C4-2B (cell line): ENCODE measurements at regions not wholly inside any gene's neighbourhood (a gene's known extent, or its start where the extent isn't known, plus 50 kb on each side); places are given as distances from the start of the nearest gene placed in this dataset.

Experiments
- H3K27ac ChIP-seq: fragments of 450-650 bp; 2 replicates; pipeline ENCODE4 v1.5.1; 2017
- ZFX ChIP-seq: fragments of 450-650 bp; IDR thresholded peaks from 2 replicates; pipeline ENCODE4 v1.6.1; 2017
- TF ChIP-seq, protein P1 (sequence below): fragments of 450-650 bp; conservative IDR thresholded peaks from 2 replicates; pipeline ENCODE4 v1.5.1; 2017; ENCODE audit warnings: mild to moderate bottlenecking

DNA sequence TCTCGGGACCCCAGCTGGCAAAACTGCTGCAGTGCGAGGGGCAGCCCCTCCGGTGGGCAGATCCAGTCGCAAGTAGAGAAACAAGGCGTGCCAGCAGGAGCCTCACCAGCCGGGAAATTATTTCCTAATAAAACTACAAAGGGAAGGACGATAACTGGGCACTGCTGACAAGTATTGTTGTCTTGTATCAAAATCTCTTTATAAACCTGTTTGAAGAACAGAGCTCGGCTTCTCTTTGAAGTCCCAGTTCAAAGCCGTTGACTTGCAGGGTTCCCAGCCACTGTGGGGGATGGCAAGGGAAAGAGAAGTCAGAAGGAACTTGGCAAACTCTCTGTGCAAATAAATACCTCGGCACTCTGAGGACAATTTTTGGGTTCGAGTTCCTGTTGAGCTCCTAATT is 504.5 kb downstream of the CD83 start:
- peak overlapping the region; percentile 48 for H3K27ac ChIP-seq
- TF ChIP-seq ZFX, result no peak
- TF ChIP-seq, protein P1, sequence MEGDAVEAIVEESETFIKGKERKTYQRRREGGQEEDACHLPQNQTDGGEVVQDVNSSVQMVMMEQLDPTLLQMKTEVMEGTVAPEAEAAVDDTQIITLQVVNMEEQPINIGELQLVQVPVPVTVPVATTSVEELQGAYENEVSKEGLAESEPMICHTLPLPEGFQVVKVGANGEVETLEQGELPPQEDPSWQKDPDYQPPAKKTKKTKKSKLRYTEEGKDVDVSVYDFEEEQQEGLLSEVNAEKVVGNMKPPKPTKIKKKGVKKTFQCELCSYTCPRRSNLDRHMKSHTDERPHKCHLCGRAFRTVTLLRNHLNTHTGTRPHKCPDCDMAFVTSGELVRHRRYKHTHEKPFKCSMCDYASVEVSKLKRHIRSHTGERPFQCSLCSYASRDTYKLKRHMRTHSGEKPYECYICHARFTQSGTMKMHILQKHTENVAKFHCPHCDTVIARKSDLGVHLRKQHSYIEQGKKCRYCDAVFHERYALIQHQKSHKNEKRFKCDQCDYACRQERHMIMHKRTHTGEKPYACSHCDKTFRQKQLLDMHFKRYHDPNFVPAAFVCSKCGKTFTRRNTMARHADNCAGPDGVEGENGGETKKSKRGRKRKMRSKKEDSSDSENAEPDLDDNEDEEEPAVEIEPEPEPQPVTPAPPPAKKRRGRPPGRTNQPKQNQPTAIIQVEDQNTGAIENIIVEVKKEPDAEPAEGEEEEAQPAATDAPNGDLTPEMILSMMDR, result no peak

DNA sequence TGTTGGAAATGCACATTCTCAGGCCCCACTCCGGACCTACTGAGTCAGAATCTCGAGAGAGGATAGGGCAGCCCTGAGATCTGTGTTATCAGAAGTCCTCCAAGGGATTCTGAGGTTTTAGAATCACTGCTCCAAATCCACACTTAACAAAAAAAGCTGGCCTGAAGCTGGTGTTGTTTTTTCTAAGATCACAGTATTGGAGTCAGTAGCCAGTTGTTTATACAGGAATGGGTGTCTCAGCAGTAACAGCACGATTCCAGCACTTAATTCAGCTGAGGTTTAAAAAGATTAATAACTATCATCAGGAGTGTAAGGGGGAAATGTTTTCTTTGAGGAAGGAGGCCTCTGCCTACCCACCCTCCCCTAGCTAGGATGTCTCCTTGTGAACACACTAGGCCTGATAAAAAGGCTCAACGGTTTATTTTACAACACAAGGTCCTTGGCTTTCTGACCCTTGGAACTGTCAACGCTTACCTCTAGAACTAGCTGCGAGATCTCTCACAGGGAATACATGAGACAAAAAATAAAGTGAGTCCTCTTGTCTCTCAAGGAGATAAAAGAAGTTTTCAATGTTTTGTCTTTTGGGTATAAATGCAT is 505.4 kb downstream of the CD83 start:
- peak overlapping the region; percentile 48; the same call in 1 of the 2 replicates for H3K27ac ChIP-seq
- TF ChIP-seq ZFX, result no peak
- TF ChIP-seq, protein P1, result no peak

DNA sequence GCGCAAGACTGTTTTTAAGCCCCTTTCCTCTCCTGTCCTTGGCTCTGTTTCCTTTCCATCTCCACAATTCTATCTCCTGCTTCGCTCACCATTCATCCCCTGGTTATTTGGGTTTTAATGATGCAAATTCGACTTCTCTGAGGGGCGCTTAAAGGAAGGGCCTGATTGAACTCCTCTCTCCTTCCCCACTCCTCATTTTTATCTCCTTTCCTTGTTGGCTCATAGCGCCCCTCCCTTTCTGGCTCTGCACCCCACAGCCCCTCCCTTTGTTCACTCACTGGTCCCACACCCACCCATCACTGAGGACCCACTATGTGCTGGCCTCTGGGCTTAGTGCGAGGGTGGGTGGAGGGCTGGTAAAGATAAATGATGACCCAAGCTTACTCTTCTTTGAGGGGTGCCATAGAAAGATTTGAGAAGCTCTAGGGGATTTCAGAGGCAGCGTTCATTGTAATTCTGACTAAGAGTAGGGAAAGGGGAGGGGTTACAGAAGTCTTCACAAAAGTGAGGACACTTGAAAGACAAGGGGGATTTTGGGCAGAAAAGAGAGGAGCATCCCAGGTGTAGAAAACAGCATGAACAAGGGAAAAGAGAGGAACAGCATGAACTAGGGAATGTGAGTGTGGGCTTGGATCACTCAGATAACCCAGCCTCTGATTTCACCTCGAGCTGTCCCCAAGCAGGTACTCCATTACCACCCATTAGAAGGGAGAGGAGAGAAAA is 507.8 kb downstream of the CD83 start:
- H3K27ac ChIP-seq, result no peak overlapping the region
- TF ChIP-seq ZFX, result no peak
- TF ChIP-seq, protein P1, result no peak

DNA sequence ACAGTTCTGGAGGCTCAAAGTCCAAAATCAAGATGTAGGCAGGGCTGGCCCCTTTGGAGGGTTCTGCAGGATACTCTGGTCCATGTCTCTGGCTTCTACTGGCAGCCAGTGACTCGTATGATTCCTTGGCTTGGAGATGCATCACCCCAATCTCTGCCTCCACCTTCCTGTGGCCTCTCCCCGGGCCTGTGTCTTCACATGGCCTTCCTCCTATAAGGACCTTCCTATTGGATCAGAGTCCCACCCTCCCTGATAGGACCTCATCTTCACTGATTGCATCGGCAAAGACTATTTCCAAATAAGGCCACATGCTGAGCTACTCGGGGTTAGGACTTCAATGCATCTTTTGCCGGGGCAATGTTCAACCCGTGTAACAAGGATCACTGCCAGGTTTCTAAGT is 509.0 kb downstream of the CD83 start:
- H3K27ac ChIP-seq, result no peak overlapping the region
- TF ChIP-seq, protein P1, result no peak
- TF ChIP-seq ZFX, result no peak

DNA sequence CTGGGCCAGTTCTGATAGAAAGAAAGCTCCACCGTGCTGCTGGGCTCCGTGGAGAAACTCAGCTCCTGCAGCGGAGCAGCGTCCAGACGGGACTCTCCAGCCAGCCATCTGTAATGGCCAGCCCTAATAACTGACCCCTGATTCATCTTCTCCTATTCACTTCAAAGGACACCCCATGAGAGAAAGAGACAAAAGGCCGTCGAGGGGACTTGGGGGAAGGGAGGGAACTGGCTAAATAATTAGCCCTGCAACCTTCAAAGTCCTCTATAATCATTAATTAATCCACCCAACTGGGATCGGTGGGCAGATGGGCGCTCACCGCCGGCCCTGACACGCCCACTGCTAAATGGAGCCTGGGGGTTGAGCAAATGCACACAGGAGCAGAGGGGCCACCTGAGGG is 512.4 kb downstream of the CD83 start:
- H3K27ac ChIP-seq, result no peak overlapping the region
- TF ChIP-seq ZFX, result no peak
- TF ChIP-seq, protein P1, result no peak

DNA sequence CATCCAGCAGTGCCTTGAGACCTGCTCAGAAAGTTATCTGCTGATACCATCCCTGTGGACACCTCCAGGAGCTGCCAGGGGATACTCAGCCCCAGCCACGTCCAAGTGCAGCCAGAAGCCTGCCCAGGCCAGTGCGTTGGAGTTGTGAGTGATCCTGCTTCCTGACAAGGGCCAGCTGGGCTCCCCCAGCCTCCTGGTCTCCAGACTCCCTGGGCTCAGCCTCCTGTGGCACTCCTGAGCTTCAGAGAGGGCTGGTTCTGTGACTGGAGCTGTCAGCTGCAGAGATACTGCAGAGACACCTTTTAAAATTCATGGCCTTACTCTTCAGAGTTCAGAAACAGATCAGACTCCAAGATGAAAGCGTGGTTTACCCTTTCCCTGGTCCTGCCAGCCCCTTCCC is 515.9 kb downstream of the CD83 start:
- TF ChIP-seq, protein P1, result no peak
- TF ChIP-seq ZFX, result no peak
- no peak overlapping the region for H3K27ac ChIP-seq

DNA sequence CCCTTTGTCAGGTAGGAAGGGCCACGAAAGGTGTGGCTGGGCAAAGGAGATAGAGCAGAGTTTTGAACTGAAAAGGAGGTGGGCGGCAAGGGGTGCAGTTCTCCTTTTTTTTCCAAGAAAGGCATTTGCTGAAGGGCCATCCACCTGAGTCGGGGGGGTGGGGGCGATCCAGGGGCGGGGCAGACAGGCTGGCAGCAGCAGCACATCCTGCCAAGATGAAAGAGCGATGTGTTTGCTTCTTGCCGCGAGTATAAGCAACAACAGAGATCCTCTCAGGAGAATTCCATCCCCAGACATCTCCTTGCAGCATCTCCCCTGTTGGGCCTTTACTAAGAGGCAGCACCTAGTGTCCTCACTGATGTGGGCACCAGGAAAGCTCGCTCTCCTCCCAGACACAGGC is 516.5 kb downstream of the CD83 start:
- TF ChIP-seq ZFX, result no peak
- TF ChIP-seq, protein P1, result no peak
- H3K27ac ChIP-seq, result no peak overlapping the region
